ENCODE measurements at regions not wholly inside any gene's neighbourhood (a gene's known extent, or its start where the extent isn't known, plus 50 kb on each side); places are given as distances from the start of the nearest gene placed in this dataset.

- TF ChIP-seq CTCF (IDR thresholded peaks at IDR 0.05; ENCODE audit: borderline replicate concordance, extremely low read depth, low read length, poor library complexity, severe bottlenecking), result no peak
- TF ChIP-seq EZH2 (IDR thresholded peaks at IDR 0.05; ENCODE audit: borderline replicate concordance, low read depth, low read length, severe bottlenecking), result no peak
Observed at GRCh38 chr4:151471728-151472127, 62.8 kb downstream of the FHIP1A start.
